ENCODE measurements at regions not wholly inside any gene's neighbourhood (a gene's known extent, or its start where the extent isn't known, plus 50 kb on each side); places are given as distances from the start of the nearest gene placed in this dataset.

DNA sequence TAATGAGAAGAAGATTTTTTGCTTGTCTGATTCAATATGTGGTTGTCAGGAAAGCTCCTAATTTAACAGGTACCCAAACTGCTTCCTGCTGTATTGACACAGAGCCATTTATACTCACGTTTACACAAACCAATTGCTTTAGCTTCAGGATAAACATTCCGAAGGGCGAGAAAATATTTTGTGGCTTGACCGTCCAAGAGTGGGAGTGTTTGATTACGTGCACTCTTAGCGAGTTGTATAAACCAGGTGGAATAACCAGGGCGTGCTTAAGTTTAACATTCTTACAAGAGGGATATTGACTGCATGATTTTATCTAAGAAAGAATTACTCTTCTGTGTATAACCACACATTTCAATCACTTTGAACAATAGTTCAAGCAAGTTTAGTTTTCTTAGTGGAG is 278.7 kb upstream of the TYRP1 start:
- TF ChIP-seq, protein P1, sequence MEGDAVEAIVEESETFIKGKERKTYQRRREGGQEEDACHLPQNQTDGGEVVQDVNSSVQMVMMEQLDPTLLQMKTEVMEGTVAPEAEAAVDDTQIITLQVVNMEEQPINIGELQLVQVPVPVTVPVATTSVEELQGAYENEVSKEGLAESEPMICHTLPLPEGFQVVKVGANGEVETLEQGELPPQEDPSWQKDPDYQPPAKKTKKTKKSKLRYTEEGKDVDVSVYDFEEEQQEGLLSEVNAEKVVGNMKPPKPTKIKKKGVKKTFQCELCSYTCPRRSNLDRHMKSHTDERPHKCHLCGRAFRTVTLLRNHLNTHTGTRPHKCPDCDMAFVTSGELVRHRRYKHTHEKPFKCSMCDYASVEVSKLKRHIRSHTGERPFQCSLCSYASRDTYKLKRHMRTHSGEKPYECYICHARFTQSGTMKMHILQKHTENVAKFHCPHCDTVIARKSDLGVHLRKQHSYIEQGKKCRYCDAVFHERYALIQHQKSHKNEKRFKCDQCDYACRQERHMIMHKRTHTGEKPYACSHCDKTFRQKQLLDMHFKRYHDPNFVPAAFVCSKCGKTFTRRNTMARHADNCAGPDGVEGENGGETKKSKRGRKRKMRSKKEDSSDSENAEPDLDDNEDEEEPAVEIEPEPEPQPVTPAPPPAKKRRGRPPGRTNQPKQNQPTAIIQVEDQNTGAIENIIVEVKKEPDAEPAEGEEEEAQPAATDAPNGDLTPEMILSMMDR (conservative IDR thresholded peaks at IDR 0.05; ENCODE audit: low read depth, low read length): no peak
- TF ChIP-seq EZH2 (IDR thresholded peaks at IDR 0.05; ENCODE audit: borderline replicate concordance, low read depth, low read length, poor library complexity, severe bottlenecking): no peak
